CD14-positive monocyte (primary cell): ENCODE measurements at regions not wholly inside any gene's neighbourhood (a gene's known extent, or its start where the extent isn't known, plus 50 kb on each side); places are given as distances from the start of the nearest gene placed in this dataset.

Source experiments
- DNase-seq, 3 donors: peaks; one replicate each; pipeline ENCODE4 v3.0.0-alpha.2; 2011 to 2022
- H2AFZ ChIP-seq: 2 replicates; pipeline ENCODE4 v1.6.0; 2012; ENCODE audit warnings: mild to moderate bottlenecking, low read depth, low read length, inconsistent platforms; ENCODE audit not compliant: insufficient read depth, poor library complexity, severe bottlenecking
- H3K27ac ChIP-seq, 2 donors: 1 replicate in 1 of 2; 2 replicates in 1 of 2; pipeline ENCODE4 v1.5.1; 2012 to 2013; ENCODE audit warnings: low read length in 2 of 2, control low read depth in 1 of 2, inconsistent platforms in 1 of 2, low read depth in 1 of 2, mild to moderate bottlenecking in 1 of 2
- H3K27me3 ChIP-seq, 2 donors: one replicate each; pipeline versions ENCODE4 v1.6.0 to v1.6.1; 2011 to 2013; ENCODE audit warnings: low read length in 2 of 2; ENCODE audit not compliant: control insufficient read depth in 2 of 2, insufficient read depth in 2 of 2
- H3K36me3 ChIP-seq, 2 donors: replicated peaks in 1 of 2; 1 replicate in 1 of 2; 2 replicates in 1 of 2; pipeline versions ENCODE4 v1.5.1 to v1.6.1; 2012 to 2013; ENCODE audit warnings: low read length in 2 of 2, control low read depth in 1 of 2, inconsistent platforms in 1 of 2, mild to moderate bottlenecking in 1 of 2; ENCODE audit not compliant: insufficient read depth in 2 of 2, control insufficient read depth in 1 of 2
- H3K4me1 ChIP-seq, 2 donors: 1 replicate in 1 of 2; 2 replicates in 1 of 2; pipeline versions ENCODE4 v1.5.1 to v1.6.1; 2012 to 2013; ENCODE audit warnings: low read length in 2 of 2, control low read depth in 1 of 2, inconsistent platforms in 1 of 2, mild to moderate bottlenecking in 1 of 2, moderate library complexity in 1 of 2; ENCODE audit not compliant: insufficient read depth in 2 of 2, control insufficient read depth in 1 of 2
- H3K4me2 ChIP-seq: replicated peaks from 2 replicates; pipeline ENCODE3; 2012; ENCODE audit warnings: low read length, moderate library complexity, mild to moderate bottlenecking; ENCODE audit not compliant: poor library complexity, severe bottlenecking; ENCODE audit errors: extremely low read depth
- H3K4me3 ChIP-seq, 3 experiments: fragments of 200-600 bp in 1 of 3; sonication (generic) in 1 of 3; replicated peaks in 1 of 3; 1 replicate in 2 of 3; 2 replicates in 1 of 3; pipeline ENCODE4 v1.5.1; 2011 to 2013; ENCODE audit warnings: low read length in 3 of 3, mild to moderate bottlenecking in 3 of 3, control low read depth in 2 of 3, low read depth in 2 of 3, inconsistent platforms in 1 of 3, moderate library complexity in 1 of 3
- H3K79me2 ChIP-seq: 2 replicates; pipeline ENCODE4 v1.6.0; 2012; ENCODE audit warnings: mild to moderate bottlenecking, control low read depth, inconsistent platforms, low read length, moderate library complexity; ENCODE audit not compliant: insufficient read depth
- H3K9ac ChIP-seq: 2 replicates; pipeline ENCODE4 v1.6.0; 2017; ENCODE audit warnings: low read length, mild to moderate bottlenecking; ENCODE audit not compliant: insufficient read depth, poor library complexity, severe bottlenecking
- H3K9me3 ChIP-seq, 2 donors: replicated peaks in 1 of 2; 1 replicate in 1 of 2; 2 replicates in 1 of 2; pipeline versions ENCODE4 v1.5.1 to v1.6.1; 2012 to 2013; ENCODE audit warnings: low read length in 2 of 2, control low read depth in 1 of 2; ENCODE audit not compliant: control insufficient read depth in 1 of 2, insufficient read depth in 1 of 2
- H4K20me1 ChIP-seq: 2 replicates; pipeline ENCODE4 v1.6.0; 2012; ENCODE audit warnings: mild to moderate bottlenecking, low read length, control low read depth, moderate library complexity; ENCODE audit not compliant: insufficient read depth
- H3K27ac Mint-ChIP-seq, 7 donors: one replicate each; pipeline ENCODE4 v1.8.0; 2020; ENCODE audit warnings: mild to moderate bottlenecking in 7 of 7, mixed read lengths in 7 of 7, moderate library complexity in 6 of 7, inconsistent platforms in 2 of 7
- H3K27me3 Mint-ChIP-seq, 3 donors: one replicate each; pipeline ENCODE4 v1.8.0; 2021 to 2022; ENCODE audit warnings: low read depth in 3 of 3, mild to moderate bottlenecking in 3 of 3, mixed read lengths in 3 of 3, moderate library complexity in 3 of 3, inconsistent platforms in 1 of 3
- H3K36me3 Mint-ChIP-seq, 2 donors: one replicate each; pipeline ENCODE4 v1.8.0; 2020; ENCODE audit warnings: mixed read lengths in 2 of 2, inconsistent platforms in 1 of 2, mild to moderate bottlenecking in 1 of 2
- H3K4me1 Mint-ChIP-seq: one replicate; pipeline ENCODE4 v1.8.0; 2020; ENCODE audit warnings: mild to moderate bottlenecking, mixed read lengths
- H3K4me3 Mint-ChIP-seq, 2 donors: one replicate each; pipeline ENCODE4 v1.8.0; 2020; ENCODE audit warnings: mild to moderate bottlenecking in 2 of 2, mixed read lengths in 2 of 2, moderate library complexity in 1 of 2
- H3K9me3 Mint-ChIP-seq, 7 donors: one replicate each; pipeline ENCODE4 v1.8.0; 2020 to 2022; ENCODE audit warnings: mixed read lengths in 7 of 7, mild to moderate bottlenecking in 6 of 7, moderate library complexity in 6 of 7, inconsistent platforms in 2 of 7
- WGBS: methylation state at CpG from one replicate; pipeline ENCODE4 v1.1.5; 2013; ENCODE audit warnings: missing lambda C conversion rate; ENCODE audit not compliant: insufficient coverage; 5-methylcytosine and 5-hydroxymethylcytosine counted together
- intact Hi-C, 2 donors: fragments of 100-400 bp; cut with micrococcal nuclease; formaldehyde crosslinking; loops; one replicate each; pipeline versions ENCODE4 v1.15.0 to v1.15.1; 2023
- TF ChIP-seq, protein P1 (sequence below): fragments of 200-600 bp; IDR thresholded peaks from one replicate; pipeline ENCODE4 v1.8.0; 2022; ENCODE audit warnings: antibody characterized with exemption, mild to moderate bottlenecking

DNA sequence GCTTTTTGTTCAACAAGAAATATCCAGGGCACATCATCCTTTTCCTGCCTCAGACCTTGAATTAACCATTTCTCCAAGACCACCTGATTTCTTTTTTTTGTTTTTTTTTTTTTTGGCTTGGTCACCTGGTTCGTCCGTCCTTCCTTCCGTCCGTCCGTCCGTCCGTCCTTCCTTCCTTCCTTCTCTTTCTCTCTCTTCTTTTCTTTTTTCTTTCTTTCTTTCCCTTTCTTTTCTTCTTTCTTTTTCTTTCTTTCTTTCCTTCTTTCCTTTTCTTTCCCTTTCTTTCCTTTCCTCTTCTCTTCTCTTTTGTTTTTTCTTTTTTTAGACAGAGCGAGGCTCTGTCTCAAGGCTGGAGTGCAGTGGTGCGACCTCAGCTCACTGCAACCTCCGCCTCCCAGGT lies 80.7 kb downstream of the TET3 start:
- H3K4me1 ChIP-seq = peaks cover 2 to 6% of the 10 kb centered on the region in 2 donors
- no peak overlapping the region for H3K4me3 ChIP-seq
- Mint-ChIP-seq H3K9me3 (no peaks in the 10 kb centered on the region), H3K27ac (peak overlapping the region in 2 of 7 donors; percentile 77 to 83), H3K27me3 (no peaks in the 10 kb centered on the region), H3K36me3 (peaks cover 31 to 49% of the 10 kb centered on the region in 2 donors), H3K4me1 (peaks cover 6% of the 10 kb centered on the region), H3K4me3 (no peak overlapping the region)
- no peak for DNase-seq
- WGBS = 96% methylated on average over 7 of the region's 10 CpGs
- H3K27me3 ChIP-seq = no peaks in the 10 kb centered on the region
- H3K4me2 ChIP-seq = no peak overlapping the region
- H3K9me3 ChIP-seq = no peaks in the 10 kb centered on the region
- peaks cover 85% of the 10 kb centered on the region for H3K79me2 ChIP-seq
- intact Hi-C loops = no loop called here
- H4K20me1 ChIP-seq = peaks cover 86% of the 10 kb centered on the region
- H3K36me3 ChIP-seq = peaks cover 4 to 48% of the 10 kb centered on the region in 2 donors
- H3K9ac ChIP-seq = no peak overlapping the region
- TF ChIP-seq, protein P1, sequence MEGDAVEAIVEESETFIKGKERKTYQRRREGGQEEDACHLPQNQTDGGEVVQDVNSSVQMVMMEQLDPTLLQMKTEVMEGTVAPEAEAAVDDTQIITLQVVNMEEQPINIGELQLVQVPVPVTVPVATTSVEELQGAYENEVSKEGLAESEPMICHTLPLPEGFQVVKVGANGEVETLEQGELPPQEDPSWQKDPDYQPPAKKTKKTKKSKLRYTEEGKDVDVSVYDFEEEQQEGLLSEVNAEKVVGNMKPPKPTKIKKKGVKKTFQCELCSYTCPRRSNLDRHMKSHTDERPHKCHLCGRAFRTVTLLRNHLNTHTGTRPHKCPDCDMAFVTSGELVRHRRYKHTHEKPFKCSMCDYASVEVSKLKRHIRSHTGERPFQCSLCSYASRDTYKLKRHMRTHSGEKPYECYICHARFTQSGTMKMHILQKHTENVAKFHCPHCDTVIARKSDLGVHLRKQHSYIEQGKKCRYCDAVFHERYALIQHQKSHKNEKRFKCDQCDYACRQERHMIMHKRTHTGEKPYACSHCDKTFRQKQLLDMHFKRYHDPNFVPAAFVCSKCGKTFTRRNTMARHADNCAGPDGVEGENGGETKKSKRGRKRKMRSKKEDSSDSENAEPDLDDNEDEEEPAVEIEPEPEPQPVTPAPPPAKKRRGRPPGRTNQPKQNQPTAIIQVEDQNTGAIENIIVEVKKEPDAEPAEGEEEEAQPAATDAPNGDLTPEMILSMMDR = no peak
- H3K27ac ChIP-seq = no peak overlapping the region
- H2AFZ ChIP-seq = no peak overlapping the region

DNA sequence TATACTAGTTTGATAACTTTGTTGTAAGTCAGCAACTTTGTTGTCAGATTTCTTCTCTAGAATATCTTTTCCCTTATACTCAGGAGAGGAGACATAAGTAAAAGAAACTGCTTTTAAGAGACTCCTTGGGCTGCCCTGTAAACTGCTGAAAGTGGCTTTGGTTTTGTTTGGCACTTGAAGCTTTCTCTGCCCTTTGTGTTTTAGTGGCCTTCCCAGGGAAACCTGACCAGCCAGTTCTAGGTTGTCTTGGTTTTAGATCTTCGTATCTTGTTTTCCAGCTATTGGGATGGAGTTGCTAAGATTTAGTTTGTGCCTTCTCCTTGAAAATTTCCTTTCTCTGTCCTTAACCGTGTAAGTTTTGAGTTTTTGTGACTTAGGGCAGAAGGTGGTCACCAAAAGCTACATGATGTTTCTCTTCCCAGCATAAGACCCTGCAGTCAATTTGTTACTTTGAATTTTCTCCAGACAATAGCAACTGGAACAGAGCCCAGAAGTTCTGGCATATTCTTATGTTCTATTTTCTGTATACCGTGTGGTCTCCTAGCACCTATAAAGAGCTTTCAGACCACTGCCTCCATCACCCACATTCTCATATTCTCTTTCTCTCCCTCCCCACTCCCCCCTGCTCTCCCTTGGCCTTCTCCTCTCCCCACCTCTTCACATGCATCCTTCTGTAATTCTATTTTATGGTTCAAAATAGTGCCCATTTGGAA lies 81.1 kb downstream of the BOLA3 start:
- no peaks in the 10 kb centered on the region for H3K27me3 ChIP-seq
- no peaks in the 10 kb centered on the region for H3K27me3 Mint-ChIP-seq
- intact Hi-C loops = no loop called here
- H3K79me2 ChIP-seq = peaks cover 97% of the 10 kb centered on the region
- H3K4me1 ChIP-seq = peaks cover 13 to 18% of the 10 kb centered on the region in 2 donors
- H3K4me3 Mint-ChIP-seq = no peak overlapping the region
- H3K27ac Mint-ChIP-seq = peak overlapping the region in 2 of 7 donors; percentile 8 to 33
- no peak overlapping the region for H3K4me2 ChIP-seq
- peaks cover 4 to 51% of the 10 kb centered on the region in 2 donors for H3K36me3 ChIP-seq
- no peak overlapping the region for H3K4me3 ChIP-seq
- H3K36me3 Mint-ChIP-seq = peaks cover 31 to 50% of the 10 kb centered on the region in 2 donors
- H3K9ac ChIP-seq = no peak overlapping the region
- no peak for DNase-seq
- TF ChIP-seq, protein P1 = no peak
- H3K9me3 Mint-ChIP-seq = no peaks in the 10 kb centered on the region
- no peak overlapping the region for H2AFZ ChIP-seq
- peaks cover 18% of the 10 kb centered on the region for H3K4me1 Mint-ChIP-seq
- H3K9me3 ChIP-seq = no peaks in the 10 kb centered on the region
- WGBS = 100% methylated on average over 1 of the region's 3 CpGs
- peaks cover 98% of the 10 kb centered on the region for H4K20me1 ChIP-seq
- H3K27ac ChIP-seq = no peak overlapping the region
